Superior temporal gyrus (tissue), 1 donor: ENCODE measurements at regions not wholly inside any gene's neighbourhood (a gene's known extent, or its start where the extent isn't known, plus 50 kb on each side); places are given as distances from the start of the nearest gene placed in this dataset.
A peak's percentile ranks its signal among the peaks of the same experiment; 100 is the strongest.
"Not testable (repeated sequence)": the region's sequence is repeated elsewhere in the genome, so short reads cannot be mapped to it uniquely, and the experiment has no call there.

Source experiments
- DNase-seq: peaks from one replicate; pipeline ENCODE4 v3.0.0-alpha.2; 2016; ENCODE audit errors: extremely low spot score

- DNase-seq, result not testable (repeated sequence)
Observed at GRCh38 chr7:5121256-5121655, 68.8 kb upstream of the WIPI2 start.

- DNase-seq, result not testable (repeated sequence)
Observed at GRCh38 chr7:5131238-5131637, 58.8 kb upstream of the WIPI2 start.

- DNase-seq, result no peak
Observed at GRCh38 chr7:5132539-5132938, 57.5 kb upstream of the WIPI2 start.

- DNase-seq, result peak; percentile 28
Observed at GRCh38 chr7:5139998-5140397, 50.0 kb upstream of the WIPI2 start.
